Keratinocyte (primary cell): ENCODE measurements at regions not wholly inside any gene's neighbourhood (a gene's known extent, or its start where the extent isn't known, plus 50 kb on each side); places are given as distances from the start of the nearest gene placed in this dataset.
A peak's percentile ranks its signal among the peaks of the same experiment; 100 is the strongest.

Source experiments
- DNase-seq: peaks from one replicate; pipeline ENCODE4 v3.0.0-alpha.2; 2011; ENCODE audit warnings: low read depth, missing footprints, low spot score
- FAIRE-seq: peaks from 2 replicates; lab custom pipeline; 2011; peaks lifted over from hg19 to GRCh38; lab: Jason Lieb, UNC
- H2AFZ ChIP-seq: 2 replicates; pipeline ENCODE4 v1.6.0; 2012; ENCODE audit warnings: low read length, control low read depth, inconsistent platforms; ENCODE audit not compliant: control insufficient read depth
- H3K27ac ChIP-seq: 2 replicates; pipeline ENCODE4 v1.5.1; 2011; ENCODE audit warnings: low read length; ENCODE audit not compliant: control insufficient read depth, insufficient read depth
- H3K27me3 ChIP-seq: 3 replicates; pipeline ENCODE4 v1.6.0; 2011; ENCODE audit warnings: low read length; ENCODE audit not compliant: control insufficient read depth, insufficient read depth; ENCODE audit errors: extremely low read depth
- H3K36me3 ChIP-seq, 2 experiments: 2 replicates in 1 of 2; 3 replicates in 1 of 2; pipeline ENCODE4 v1.5.1; 2011; ENCODE audit warnings: low read length in 2 of 2, mild to moderate bottlenecking in 1 of 2; ENCODE audit not compliant: control insufficient read depth in 2 of 2, insufficient read depth in 2 of 2; ENCODE audit errors: extremely low read depth in 1 of 2
- H3K4me1 ChIP-seq: 3 replicates; pipeline ENCODE4 v1.5.1; 2011; ENCODE audit warnings: low read length; ENCODE audit not compliant: control insufficient read depth, insufficient read depth; ENCODE audit errors: extremely low read depth
- H3K4me2 ChIP-seq: 3 replicates; pipeline ENCODE4 v1.6.0; 2011; ENCODE audit warnings: low read depth, low read length; ENCODE audit not compliant: control insufficient read depth, insufficient read depth; ENCODE audit errors: extremely low read depth
- H3K4me3 ChIP-seq, 3 experiments: fragments of 200-600 bp in 1 of 3; sonication (generic) in 1 of 3; 2 replicates in 2 of 3; 3 replicates in 1 of 3; pipeline ENCODE4 v1.5.1; 2011 to 2016; ENCODE audit warnings: low read length in 3 of 3, mild to moderate bottlenecking in 3 of 3, control low read depth in 2 of 3, inconsistent platforms in 1 of 3, low read depth in 1 of 3, mixed read lengths in 1 of 3, mixed run types in 1 of 3, moderate library complexity in 1 of 3; ENCODE audit not compliant: control insufficient read depth in 2 of 3, insufficient read depth in 2 of 3; ENCODE audit errors: extremely low read depth in 1 of 3
- H3K79me2 ChIP-seq: 2 replicates; pipeline ENCODE4 v1.6.0; 2012; ENCODE audit warnings: low read length; ENCODE audit not compliant: control insufficient read depth, insufficient read depth
- H3K9ac ChIP-seq: 3 replicates; pipeline ENCODE4 v1.6.0; 2011; ENCODE audit warnings: low read length; ENCODE audit not compliant: control insufficient read depth, insufficient read depth; ENCODE audit errors: extremely low read depth
- H3K9me1 ChIP-seq: 3 replicates; pipeline ENCODE4 v1.6.0; 2011; ENCODE audit warnings: low read length; ENCODE audit not compliant: control insufficient read depth, insufficient read depth; ENCODE audit errors: extremely low read depth
- H3K9me3 ChIP-seq: 2 replicates; pipeline ENCODE4 v1.5.1; 2012; ENCODE audit warnings: low read depth, low read length; ENCODE audit not compliant: control insufficient read depth
- H4K20me1 ChIP-seq: 3 replicates; pipeline ENCODE4 v1.6.0; 2011; ENCODE audit warnings: low read length; ENCODE audit not compliant: control insufficient read depth, insufficient read depth; ENCODE audit errors: extremely low read depth
- EZH2 ChIP-seq: IDR thresholded peaks from one replicate; pipeline ENCODE4 v1.6.1; 2012; ENCODE audit warnings: inconsistent platforms, mild to moderate bottlenecking, low read length, moderate library complexity
- dilution Hi-C: fragments of 300-500 bp; cut with MboI; formaldehyde crosslinking; loops from one replicate; pipeline ENCODE4 v1.7.0; 2020; ENCODE audit warnings: low sequenced_read_pairs; ENCODE audit not compliant: extremely low pct_ligation_motif_present
- TF ChIP-seq, protein P1 (sequence below), 3 experiments: IDR thresholded peaks in 1 of 3; conservative IDR thresholded peaks in 1 of 3; optimal IDR thresholded peaks in 1 of 3; 2 replicates in 2 of 3; 3 replicates in 1 of 3; pipeline versions ENCODE3 to v1.5.1; 2011; ENCODE audit warnings: low read length in 3 of 3, mild to moderate bottlenecking in 3 of 3, moderate library complexity in 2 of 3, control low read depth in 1 of 3, inconsistent platforms in 1 of 3; ENCODE audit not compliant: insufficient read depth in 2 of 3; ENCODE audit errors: extremely low read depth in 1 of 3

DNA sequence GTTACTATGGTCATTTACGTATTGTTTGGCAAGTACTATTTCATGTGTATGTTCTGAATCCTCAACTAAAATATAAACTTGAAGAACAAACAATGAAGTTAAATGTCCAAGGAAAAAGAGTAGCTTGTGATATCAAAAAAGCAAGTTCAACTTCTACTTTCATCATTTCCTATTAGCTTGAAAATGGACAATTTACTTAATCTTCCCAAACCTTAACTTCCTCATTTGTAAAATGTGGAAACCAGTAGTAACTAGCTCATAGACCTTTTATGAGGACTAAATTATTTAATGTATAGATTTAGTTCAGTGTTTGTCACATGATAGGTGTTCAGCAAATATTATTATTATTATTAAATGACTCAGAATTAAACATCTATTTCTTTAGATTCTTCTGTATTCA is 276.8 kb upstream of the TET2 start:
- dilution Hi-C loops: no loop called here
- no peaks in the 10 kb centered on the region for H4K20me1 ChIP-seq
- no peak for FAIRE-seq

DNA sequence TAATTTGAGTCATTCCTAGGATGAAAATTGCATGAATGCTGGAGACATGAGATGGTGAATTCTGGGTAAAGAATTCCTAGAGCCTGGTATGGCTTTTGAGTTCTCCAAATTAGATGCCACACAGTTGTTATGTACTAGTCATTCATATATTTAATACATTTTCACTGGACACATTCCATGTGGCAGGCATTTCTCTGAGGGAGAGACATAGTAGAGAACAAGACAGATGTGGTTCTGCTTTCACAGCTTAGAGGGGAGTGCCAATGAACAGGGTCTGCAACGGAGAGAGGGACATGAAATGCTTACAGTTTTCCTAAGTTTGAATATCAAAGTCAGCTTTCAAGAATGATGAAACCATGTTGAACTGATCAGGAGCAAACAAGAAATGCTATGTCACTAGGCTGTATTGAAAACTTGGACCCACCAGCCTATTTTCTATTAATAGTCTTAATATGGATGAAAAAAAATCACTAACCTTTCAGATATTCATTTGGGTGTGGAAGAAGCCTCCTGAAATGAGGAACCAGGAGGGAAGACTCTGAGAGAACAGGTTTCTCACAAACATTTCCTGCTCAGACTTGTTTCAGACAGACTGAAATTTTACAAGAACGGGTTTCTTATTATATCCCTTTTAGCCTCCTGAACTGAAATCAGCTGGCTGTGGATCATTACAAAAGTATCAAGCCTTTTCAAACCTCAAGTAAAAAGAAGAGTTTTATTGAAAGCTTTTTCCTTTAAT is 276.0 kb upstream of the TET2 start:
- Histone ChIP-seq H3K4me3 (no peak overlapping the region), H3K36me3 (no peaks in the 10 kb centered on the region), H3K9me1 (no peaks in the 10 kb centered on the region), H3K79me2 (no peaks in the 10 kb centered on the region), H3K9me3 (no peaks in the 10 kb centered on the region), H4K20me1 (no peaks in the 10 kb centered on the region), H3K4me2 (peak overlapping the region; percentile 29), H3K9ac (no peak overlapping the region), H3K27me3 (no peaks in the 10 kb centered on the region), H3K4me1 (peaks cover 8% of the 10 kb centered on the region), H3K27ac (no peak overlapping the region), H2AFZ (peak overlapping the region; percentile 68)
- dilution Hi-C loops: no loop called here
- TF ChIP-seq, protein P1, sequence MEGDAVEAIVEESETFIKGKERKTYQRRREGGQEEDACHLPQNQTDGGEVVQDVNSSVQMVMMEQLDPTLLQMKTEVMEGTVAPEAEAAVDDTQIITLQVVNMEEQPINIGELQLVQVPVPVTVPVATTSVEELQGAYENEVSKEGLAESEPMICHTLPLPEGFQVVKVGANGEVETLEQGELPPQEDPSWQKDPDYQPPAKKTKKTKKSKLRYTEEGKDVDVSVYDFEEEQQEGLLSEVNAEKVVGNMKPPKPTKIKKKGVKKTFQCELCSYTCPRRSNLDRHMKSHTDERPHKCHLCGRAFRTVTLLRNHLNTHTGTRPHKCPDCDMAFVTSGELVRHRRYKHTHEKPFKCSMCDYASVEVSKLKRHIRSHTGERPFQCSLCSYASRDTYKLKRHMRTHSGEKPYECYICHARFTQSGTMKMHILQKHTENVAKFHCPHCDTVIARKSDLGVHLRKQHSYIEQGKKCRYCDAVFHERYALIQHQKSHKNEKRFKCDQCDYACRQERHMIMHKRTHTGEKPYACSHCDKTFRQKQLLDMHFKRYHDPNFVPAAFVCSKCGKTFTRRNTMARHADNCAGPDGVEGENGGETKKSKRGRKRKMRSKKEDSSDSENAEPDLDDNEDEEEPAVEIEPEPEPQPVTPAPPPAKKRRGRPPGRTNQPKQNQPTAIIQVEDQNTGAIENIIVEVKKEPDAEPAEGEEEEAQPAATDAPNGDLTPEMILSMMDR (optimal IDR thresholded peaks at IDR 0.05 in 1 of 3, IDR thresholded peaks at IDR 0.05 in 1 of 3, conservative IDR thresholded peaks at IDR 0.05 in 1 of 3; ENCODE audit: extremely low read depth in 1 of 3, insufficient read depth in 2 of 3, low read length in 3 of 3): no peak
- TF ChIP-seq EZH2: no peak
- no peak for DNase-seq
- no peak for FAIRE-seq

More for the DNA sequence above, 276.8 kb upstream of the TET2 start:
- Histone ChIP-seq H3K79me2 (no peaks in the 10 kb centered on the region), H3K4me3 (no peak overlapping the region), H3K4me2 (no peak overlapping the region), H3K9me1 (no peaks in the 10 kb centered on the region), H3K4me1 (peaks cover 8% of the 10 kb centered on the region), H3K36me3 (no peaks in the 10 kb centered on the region), H2AFZ (no peak overlapping the region), H3K27me3 (no peaks in the 10 kb centered on the region), H3K27ac (no peak overlapping the region), H3K9ac (no peak overlapping the region), H3K9me3 (no peaks in the 10 kb centered on the region)
- no peak for TF ChIP-seq EZH2
- TF ChIP-seq, protein P1 (optimal IDR thresholded peaks at IDR 0.05 in 1 of 3, IDR thresholded peaks at IDR 0.05 in 1 of 3, conservative IDR thresholded peaks at IDR 0.05 in 1 of 3; ENCODE audit: extremely low read depth in 1 of 3, insufficient read depth in 2 of 3, low read length in 3 of 3): no peak
- no peak for DNase-seq
